Lung (tissue), 11 donors: ENCODE measurements at regions not wholly inside any gene's neighbourhood (a gene's known extent, or its start where the extent isn't known, plus 50 kb on each side); places are given as distances from the start of the nearest gene placed in this dataset.

Experiments
- ATAC-seq: fragments of 200-7000 bp; cut with Tn5 transposase; one replicate; pipeline ENCODE4 v1.9.1; 2020; ENCODE audit warnings: moderate number of reproducible peaks; ENCODE audit not compliant: insufficient read depth, low FRiP score
- DNase-seq, 3 donors: peaks; one replicate each; pipeline ENCODE4 v3.0.0-alpha.2; 2013 to 2017
- H3K27ac ChIP-seq, 2 donors: one replicate each; pipeline ENCODE4 v1.5.1; 2013; ENCODE audit warnings: mild to moderate bottlenecking in 2 of 2, moderate library complexity in 2 of 2, control low read depth in 1 of 2, inconsistent platforms in 1 of 2, low read depth in 1 of 2, low read length in 1 of 2
- H3K27me3 ChIP-seq, 3 donors: one replicate each; pipeline ENCODE4 v1.5.1; 2013; ENCODE audit warnings: low read length in 2 of 3; ENCODE audit not compliant: control insufficient read depth in 3 of 3, insufficient read depth in 3 of 3
- H3K36me3 ChIP-seq, 4 donors: one replicate each; pipeline ENCODE4 v1.5.1; 2013; ENCODE audit warnings: low read length in 4 of 4, mild to moderate bottlenecking in 1 of 4, moderate library complexity in 1 of 4; ENCODE audit not compliant: control insufficient read depth in 4 of 4, insufficient read depth in 4 of 4
- H3K4me1 ChIP-seq, 5 donors: one replicate each; pipeline ENCODE4 v1.5.1; 2013; ENCODE audit warnings: low read length in 5 of 5, mild to moderate bottlenecking in 2 of 5, moderate library complexity in 1 of 5; ENCODE audit not compliant: control insufficient read depth in 5 of 5, insufficient read depth in 5 of 5
- H3K4me3 ChIP-seq: one replicate; pipeline ENCODE4 v1.5.1; 2013; ENCODE audit warnings: mild to moderate bottlenecking, control low read depth, moderate library complexity
- H3K9ac ChIP-seq, 2 donors: one replicate each; pipeline ENCODE4 v1.5.1; 2013; ENCODE audit warnings: low read length in 2 of 2, control low read depth in 1 of 2; ENCODE audit not compliant: insufficient read depth in 1 of 2
- H3K9me3 ChIP-seq, 4 donors: one replicate each; pipeline ENCODE4 v1.5.1; 2013; ENCODE audit warnings: low read length in 3 of 4, mild to moderate bottlenecking in 1 of 4, moderate library complexity in 1 of 4; ENCODE audit not compliant: control insufficient read depth in 4 of 4, insufficient read depth in 3 of 4
- CTCF ChIP-seq: IDR thresholded peaks from 2 replicates; pipeline ENCODE4 v1.5.1; 2012; ENCODE audit warnings: mild to moderate bottlenecking; ENCODE audit errors: control extremely low read depth, extremely low read depth
- WGBS, 2 donors: extraction: QIAGEN DNeasy Blood & Tissue Kit; methylation state at CpG; one replicate each; pipeline ENCODE4 v1.1.7; 2013; 5-methylcytosine and 5-hydroxymethylcytosine counted together
- donor health status: control.
- donor health status: control.
- donor health status: Bipolar disorder and iron deficiency.
- donor health status: healthy.
- donor health status: DM: yes; HTN: yes; CAD: no.

- H3K4me1 ChIP-seq = peaks cover 0 to 4% (median 0%) of the 10 kb centered on the region in 5 donors
- no peaks in the 10 kb centered on the region for H3K9me3 ChIP-seq
- no peaks in the 10 kb centered on the region for H3K36me3 ChIP-seq
- H3K27ac ChIP-seq = no peak overlapping the region
- WGBS, 2 donors = 29 to 38% methylated on average over 1 of the region's 1 CpG
- no peak for TF ChIP-seq CTCF
- no peak overlapping the region for H3K4me3 ChIP-seq
- DNase-seq (peak; percentile 35 to 42 (median 41)), ATAC-seq (no peak)
- H3K27me3 ChIP-seq = peaks cover 0 to 7% (median 7%) of the 10 kb centered on the region in 3 donors
- no peak overlapping the region for H3K9ac ChIP-seq
These were observed 289.1 kb downstream of the PCDH19 start for GRCh38 chrX:100120956-100121355.

- TF ChIP-seq CTCF = no peak
- H3K36me3 ChIP-seq = no peaks in the 10 kb centered on the region
- ATAC-seq (no peak), DNase-seq (no peak)
- H3K9ac ChIP-seq = no peak overlapping the region
- WGBS, 2 donors = 58 to 72% methylated on average over 7 of the region's 7 CpGs
- no peak overlapping the region for H3K4me3 ChIP-seq
- no peak overlapping the region for H3K27ac ChIP-seq
- peaks cover 0 to 6% (median 2%) of the 10 kb centered on the region in 3 donors for H3K27me3 ChIP-seq
- H3K9me3 ChIP-seq = no peaks in the 10 kb centered on the region
- H3K4me1 ChIP-seq = no peaks in the 10 kb centered on the region
These were observed 311.3 kb downstream of the PCDH19 start for GRCh38 chrX:100098660-100099375.

GRCh38 chrX:100090931-100091330 is 319.1 kb downstream of the PCDH19 start:
- Histone ChIP-seq H3K4me1 (no peaks in the 10 kb centered on the region), H3K36me3 (no peaks in the 10 kb centered on the region), H3K9ac (no peak overlapping the region), H3K27ac (no peak overlapping the region), H3K9me3 (peaks cover 0 to 5% (median 0%) of the 10 kb centered on the region in 4 donors), H3K4me3 (no peak overlapping the region), H3K27me3 (no peaks in the 10 kb centered on the region)
- DNase-seq (no peak), ATAC-seq (no peak)
- TF ChIP-seq CTCF = no peak
- WGBS, 2 donors = 76 to 93% methylated on average over 3 of the region's 3 CpGs
